Activated CD8-positive, alpha-beta T cell treated with anti-CD3 and anti-CD28 coated beads for 36 hours (primary cell): ENCODE measurements at regions not wholly inside any gene's neighbourhood (a gene's known extent, or its start where the extent isn't known, plus 50 kb on each side); places are given as distances from the start of the nearest gene placed in this dataset.

Experiments used
- ATAC-seq: fragments of 200-7000 bp; cut with Tn5 transposase; one replicate; pipeline ENCODE4 v1.10.0; 2021; ENCODE audit warnings: mild to moderate bottlenecking, moderate library complexity
- CTCF ChIA-PET: fragments of 350-600 bp; sonication (Branson Sonifier 250); formaldehyde crosslinking; loops from one replicate; lab custom pipeline; 2021; ENCODE audit warnings: antibody characterized with exemption; lab: Charles Lee
- POLR2A ChIA-PET: fragments of 350-600 bp; sonication (Branson Sonifier 250); formaldehyde crosslinking; loops from one replicate; lab custom pipeline; 2021; ENCODE audit warnings: antibody characterized with exemption; lab: Charles Lee
- DNase-seq: peaks from one replicate; pipeline ENCODE4 v3.0.0-alpha.2; 2020
- H3K27ac Mint-ChIP-seq: one replicate; pipeline ENCODE4 v1.8.0; 2021; ENCODE audit warnings: mild to moderate bottlenecking, mixed read lengths
- H3K27me3 Mint-ChIP-seq: one replicate; pipeline ENCODE4 v1.8.0; 2021; ENCODE audit warnings: mixed read lengths
- H3K36me3 Mint-ChIP-seq: one replicate; pipeline ENCODE4 v1.8.0; 2021; ENCODE audit warnings: low read depth, mixed read lengths
- H3K4me1 Mint-ChIP-seq: one replicate; pipeline ENCODE4 v1.8.0; 2021; ENCODE audit warnings: low read depth, mixed read lengths
- H3K4me3 Mint-ChIP-seq: one replicate; pipeline ENCODE4 v1.8.0; 2021; ENCODE audit warnings: mild to moderate bottlenecking, moderate library complexity, mixed read lengths
- H3K9me3 Mint-ChIP-seq: one replicate; pipeline ENCODE4 v1.8.0; 2021; ENCODE audit warnings: mixed read lengths
- CTCF ChIP-seq: fragments of 200-600 bp; IDR thresholded peaks from one replicate; pipeline ENCODE4 v1.8.0; 2022; ENCODE audit warnings: antibody characterized with exemption, mild to moderate bottlenecking
- intact Hi-C: fragments of 100-400 bp; cut with micrococcal nuclease; formaldehyde crosslinking; loops from one replicate; pipeline ENCODE4 v1.10.0; 2022

GRCh38 chr14:55764784-55765183, 184.8 kb downstream of the KTN1 start:
- TF ChIP-seq CTCF = no peak
- Mint-ChIP-seq H3K9me3 (no peaks in the 10 kb centered on the region), H3K27ac (no peak overlapping the region), H3K4me1 (peaks cover 3% of the 10 kb centered on the region), H3K27me3 (peaks cover 4% of the 10 kb centered on the region), H3K4me3 (no peak overlapping the region), H3K36me3 (no peaks in the 10 kb centered on the region)
- ChIA-PET POLR2A (no interaction called here), CTCF (interaction anchor here (0.9 kb wide), 1 partner anchor 10 kb away, joined by 3 read pairs; no protein-coding TSS in a partner anchor)
- ATAC-seq (no peak), DNase-seq (no peak)
- intact Hi-C loops = no loop called here

DNA sequence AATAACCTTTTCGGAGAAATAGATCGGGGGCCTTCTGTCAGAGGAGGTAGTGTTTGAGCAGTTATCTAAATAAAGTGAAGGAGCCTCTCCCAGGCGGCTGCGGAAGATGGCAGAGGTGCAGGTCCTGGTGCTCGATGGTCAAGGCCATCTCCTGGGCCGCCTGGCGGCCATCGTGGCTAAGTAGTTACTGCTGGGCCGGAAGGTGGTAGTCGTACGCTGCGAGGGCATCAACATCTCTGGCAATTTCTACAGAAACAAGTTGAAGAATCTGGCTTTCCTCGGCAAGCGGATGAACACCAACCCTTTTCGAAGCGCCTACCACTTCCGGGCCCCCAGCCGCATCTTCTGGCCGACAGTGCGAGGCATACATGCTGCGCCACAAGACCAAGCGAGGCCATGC, 186.1 kb downstream of the KTN1 start:
- Mint-ChIP-seq H3K9me3 (no peaks in the 10 kb centered on the region), H3K27ac (no peak overlapping the region), H3K27me3 (peaks cover 4% of the 10 kb centered on the region), H3K4me1 (peaks cover 3% of the 10 kb centered on the region), H3K4me3 (no peak overlapping the region), H3K36me3 (no peaks in the 10 kb centered on the region)
- ChIA-PET CTCF (no interaction called here), POLR2A (no interaction called here)
- no peak for DNase-seq
- intact Hi-C loops = no loop called here
- no peak for TF ChIP-seq CTCF
- no peak for ATAC-seq

- no peak overlapping the region for H3K27ac Mint-ChIP-seq
- no peaks in the 10 kb centered on the region for H3K36me3 Mint-ChIP-seq
- DNase-seq (no peak), ATAC-seq (no peak)
- peaks cover under 1% of the 10 kb centered on the region for H3K4me1 Mint-ChIP-seq
- H3K27me3 Mint-ChIP-seq = peaks cover 4% of the 10 kb centered on the region
- intact Hi-C loops = no loop called here
- H3K4me3 Mint-ChIP-seq = no peak overlapping the region
- H3K9me3 Mint-ChIP-seq = no peaks in the 10 kb centered on the region
- ChIA-PET POLR2A (no interaction called here), CTCF (no interaction called here)
- TF ChIP-seq CTCF = no peak
Measured at GRCh38 chr14:55767286-55767685, 187.3 kb downstream of the KTN1 start.

GRCh38 chr14:55769877-55770276, 189.9 kb downstream of the KTN1 start:
- Mint-ChIP-seq H3K27ac (no peak overlapping the region), H3K9me3 (no peaks in the 10 kb centered on the region), H3K36me3 (no peaks in the 10 kb centered on the region), H3K27me3 (peaks cover 4% of the 10 kb centered on the region), H3K4me3 (no peak overlapping the region), H3K4me1 (no peaks in the 10 kb centered on the region)
- ChIA-PET CTCF (interaction anchor here (2.6 kb wide), 1 partner anchor 38 kb away, joined by 7 read pairs; no protein-coding TSS in a partner anchor), POLR2A (interaction anchor here (2.0 kb wide), 1 partner anchor 23 kb away, joined by 5 read pairs; no protein-coding TSS in a partner anchor)
- intact Hi-C loops = no loop called here
- no peak for TF ChIP-seq CTCF
- ATAC-seq (no peak), DNase-seq (no peak)

- CTCF ChIA-PET = interaction anchor here (2.6 kb wide), 1 partner anchor 40 kb away, joined by 7 read pairs; no protein-coding TSS in a partner anchor
- intact Hi-C loops = no loop called here
- ATAC-seq = no peak
- Mint-ChIP-seq H3K9me3 (no peaks in the 10 kb centered on the region), H3K36me3 (no peaks in the 10 kb centered on the region), H3K4me1 (no peaks in the 10 kb centered on the region), H3K27ac (no peak overlapping the region), H3K27me3 (peaks cover 4% of the 10 kb centered on the region), H3K4me3 (no peak overlapping the region)
- no peak for TF ChIP-seq CTCF
- no peak for DNase-seq
- POLR2A ChIA-PET = interaction anchor here (2.0 kb wide), 1 partner anchor 21 kb away, joined by 5 read pairs; no protein-coding TSS in a partner anchor
Measured at GRCh38 chr14:55771242-55771981, 191.4 kb downstream of the KTN1 start.
